HG03520 (cell line): ENCODE measurements at regions not wholly inside any gene's neighbourhood (a gene's known extent, or its start where the extent isn't known, plus 50 kb on each side); places are given as distances from the start of the nearest gene placed in this dataset.
A peak's percentile ranks its signal among the peaks of the same experiment; 100 is the strongest.
"Not testable (repeated sequence)": the region's sequence is repeated elsewhere in the genome, so short reads cannot be mapped to it uniquely, and the experiment has no call there.

Source experiments
- ATAC-seq: cut with Tn5 transposase; IDR thresholded peaks from one replicate; pipeline ENCODE4 v1.9.1; 2021; ENCODE audit warnings: mild to moderate bottlenecking, moderate library complexity; ENCODE audit not compliant: unreplicated experiment

DNA sequence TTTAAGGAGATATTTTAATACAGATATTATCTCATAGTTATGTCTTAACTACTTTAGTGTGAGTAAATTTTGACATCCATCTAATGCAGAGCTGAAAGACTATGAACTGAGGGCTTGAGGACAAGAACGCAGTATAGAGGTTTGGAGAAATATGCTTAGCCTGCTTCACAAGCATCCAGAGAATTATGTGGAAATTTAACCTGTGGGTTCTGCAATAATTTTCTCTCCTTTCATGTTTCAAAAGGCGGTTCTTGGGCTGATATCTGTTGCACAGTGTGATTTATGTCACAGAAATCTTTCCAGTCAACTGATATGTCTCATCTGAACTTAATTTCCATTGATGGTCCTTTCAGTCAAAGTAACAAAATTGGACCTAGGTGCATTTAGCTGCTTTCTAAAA, 371.9 kb upstream of the VRK2 start:
- no peak for ATAC-seq

DNA sequence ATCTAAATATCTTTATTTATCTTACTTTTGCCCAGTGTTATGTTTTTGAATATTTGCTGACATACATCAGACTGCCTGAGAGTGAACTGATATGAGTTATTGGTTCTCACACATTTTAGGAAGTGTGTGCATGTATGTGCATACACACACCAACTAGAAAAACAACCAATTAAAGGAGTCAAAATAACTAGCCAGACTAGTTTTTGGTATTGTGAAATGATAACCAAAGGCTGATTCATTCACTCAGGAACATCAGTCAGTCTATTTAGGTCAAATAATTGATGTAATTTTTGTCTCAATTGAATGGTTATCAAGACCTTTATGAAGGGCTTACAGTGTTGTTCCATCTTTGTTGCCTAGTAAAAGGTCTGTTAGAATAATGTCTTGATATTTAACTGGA, 369.3 kb upstream of the VRK2 start:
- ATAC-seq: no peak

DNA sequence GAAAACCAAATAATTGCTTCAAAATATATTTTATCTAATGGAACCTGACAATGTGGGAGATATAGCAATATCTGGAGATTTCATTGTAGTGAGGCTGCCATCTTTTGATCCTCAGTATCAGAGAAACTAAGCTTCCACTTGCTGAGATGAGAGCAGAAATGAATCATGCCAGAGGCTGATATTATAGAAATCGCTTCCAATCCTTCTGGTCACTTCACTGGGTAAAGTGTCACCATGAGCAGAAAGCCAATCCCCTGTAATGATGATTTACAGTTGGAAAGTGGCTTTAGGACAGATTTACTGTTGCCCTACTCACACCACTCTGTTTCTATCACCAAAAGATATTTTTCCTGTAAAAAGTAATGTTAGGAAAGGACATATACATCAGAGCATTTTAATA, 365.0 kb upstream of the VRK2 start:
- no peak for ATAC-seq

DNA sequence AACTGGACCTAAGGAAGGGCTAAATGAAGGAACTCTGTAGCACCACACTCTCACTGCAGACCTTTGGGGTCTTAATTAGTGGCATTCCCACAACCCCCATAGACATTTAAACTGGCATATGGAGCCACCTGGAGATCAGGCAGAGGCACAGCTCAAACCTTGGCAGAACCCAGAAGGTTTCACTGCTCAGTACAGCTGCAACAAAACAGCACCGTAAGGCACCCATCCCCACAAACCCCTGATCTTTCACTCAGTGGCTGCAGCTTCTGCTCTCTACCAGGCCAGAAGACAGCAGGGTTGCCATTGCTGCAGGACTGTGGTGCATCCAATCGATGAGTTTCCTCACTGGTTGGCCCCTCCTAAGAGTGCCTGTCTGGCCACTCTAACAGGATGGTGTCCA, 361.6 kb upstream of the VRK2 start:
- ATAC-seq: no peak

DNA sequence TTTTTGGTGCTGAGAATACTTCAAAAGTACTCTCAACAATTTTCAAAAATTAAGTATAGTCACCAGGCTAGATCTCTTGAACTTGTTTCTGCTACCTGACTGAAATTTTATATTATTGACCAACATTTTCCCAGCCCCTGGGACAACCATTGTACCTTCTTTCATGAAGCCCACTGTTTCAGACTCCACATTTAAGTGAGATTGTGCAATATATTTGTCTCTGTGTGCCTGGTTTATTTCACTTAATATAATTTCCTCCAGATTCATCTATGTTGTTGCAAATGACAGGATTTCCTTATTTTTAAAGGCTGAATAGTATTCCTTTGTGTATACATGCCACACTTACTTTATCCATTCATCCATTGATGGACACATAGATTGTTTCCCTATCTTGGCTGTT, 354.2 kb upstream of the VRK2 start:
- ATAC-seq: no peak

DNA sequence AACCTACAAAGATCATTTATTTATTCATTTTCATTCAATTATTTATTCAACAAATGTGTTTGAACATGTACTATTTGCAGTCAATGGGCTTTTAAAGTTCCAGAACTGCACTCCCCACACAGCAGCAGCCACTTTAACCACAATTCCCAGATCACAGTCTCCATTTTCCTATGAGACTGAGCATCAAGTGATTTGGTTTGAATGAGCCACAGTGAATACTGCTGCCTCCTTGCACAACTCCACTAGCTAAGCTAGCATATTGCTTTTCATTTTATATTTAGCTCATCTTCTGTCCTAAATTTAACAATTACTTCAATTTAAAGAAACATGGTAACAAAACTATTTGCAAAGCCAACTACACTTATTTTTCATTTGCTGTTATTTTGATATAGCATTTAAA, 353.4 kb upstream of the VRK2 start:
- no peak for ATAC-seq

DNA sequence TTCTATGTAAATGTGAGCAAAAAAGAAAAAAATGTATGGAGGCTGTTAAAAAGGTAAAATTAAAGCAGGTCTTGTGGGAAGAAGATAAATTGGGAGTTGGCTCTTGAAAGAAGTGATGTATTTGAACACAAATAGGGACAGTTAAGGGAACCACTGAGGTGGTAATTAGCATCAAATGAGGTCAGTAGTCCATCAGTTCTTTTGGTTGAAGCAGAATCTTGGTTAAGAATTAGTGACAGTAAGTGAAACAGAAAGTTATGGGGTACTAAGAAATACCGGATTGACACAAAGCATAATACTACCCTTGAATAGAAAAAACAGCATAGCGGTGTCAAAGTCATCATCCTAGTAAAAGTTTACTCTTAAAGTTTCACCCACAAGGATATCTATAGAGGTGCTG, 352.6 kb upstream of the VRK2 start:
- no peak for ATAC-seq

DNA sequence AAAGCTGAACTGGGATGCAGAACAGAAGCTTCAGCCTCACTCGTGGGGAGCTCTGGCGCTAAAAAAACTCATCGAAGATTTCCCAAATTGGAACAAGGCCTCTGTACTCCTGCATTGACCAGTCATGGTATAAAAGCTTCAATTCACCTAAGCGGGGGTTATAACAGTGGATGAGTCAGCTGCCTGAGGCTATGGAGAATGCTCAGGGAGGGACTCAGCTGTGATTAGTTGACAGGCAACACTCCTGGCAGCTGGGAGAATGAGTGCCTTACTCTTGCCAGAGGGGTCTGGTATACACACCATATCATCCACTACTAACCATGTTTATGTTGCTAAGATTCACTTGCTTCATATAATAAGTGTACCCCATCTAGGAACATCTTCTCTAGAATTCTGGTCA, 350.6 kb upstream of the VRK2 start:
- ATAC-seq: no peak

DNA sequence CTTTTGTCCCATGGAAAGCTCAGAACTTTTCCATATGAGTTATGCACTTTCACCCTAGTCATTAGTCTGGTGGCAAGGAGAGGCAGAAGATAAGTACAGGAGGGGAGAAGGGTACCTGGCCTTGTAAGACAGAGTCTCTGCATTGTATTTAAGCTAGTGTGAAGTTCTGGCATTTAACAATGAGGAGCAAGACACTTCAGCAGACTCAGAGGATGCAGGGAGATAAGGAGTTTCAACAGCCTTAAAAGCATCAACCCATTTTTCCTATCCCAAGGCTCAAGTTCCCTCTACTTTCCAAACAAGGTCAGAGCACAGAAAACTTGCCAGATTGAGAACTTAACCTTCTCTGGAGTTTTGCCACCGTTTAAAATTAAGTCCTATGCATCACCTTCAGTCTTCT, 348.2 kb upstream of the VRK2 start:
- no peak for ATAC-seq

DNA sequence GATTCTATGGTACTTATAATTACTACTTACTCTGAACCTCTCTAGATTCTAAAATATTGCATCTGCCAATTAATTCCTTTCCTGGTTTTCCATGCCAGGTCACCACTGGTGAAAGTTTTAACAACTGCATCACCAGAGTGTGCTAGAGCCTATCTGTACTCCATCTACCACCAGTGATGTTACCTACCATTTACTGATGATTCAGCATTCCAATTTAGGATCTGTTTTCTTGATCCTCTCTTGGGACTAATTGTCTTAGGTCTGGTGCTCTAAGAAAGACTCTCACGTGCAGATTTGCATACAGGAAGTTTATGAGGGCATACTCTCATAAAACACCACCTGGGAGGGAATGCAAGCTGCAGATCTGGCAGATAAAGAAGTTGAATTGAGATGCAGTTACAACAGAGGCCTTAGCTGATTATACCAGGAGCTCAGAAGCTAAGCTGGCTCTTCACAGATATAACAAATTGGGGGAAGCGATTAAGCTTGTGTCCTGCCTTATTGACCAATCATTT, 347.6 kb upstream of the VRK2 start:
- ATAC-seq: no peak

DNA sequence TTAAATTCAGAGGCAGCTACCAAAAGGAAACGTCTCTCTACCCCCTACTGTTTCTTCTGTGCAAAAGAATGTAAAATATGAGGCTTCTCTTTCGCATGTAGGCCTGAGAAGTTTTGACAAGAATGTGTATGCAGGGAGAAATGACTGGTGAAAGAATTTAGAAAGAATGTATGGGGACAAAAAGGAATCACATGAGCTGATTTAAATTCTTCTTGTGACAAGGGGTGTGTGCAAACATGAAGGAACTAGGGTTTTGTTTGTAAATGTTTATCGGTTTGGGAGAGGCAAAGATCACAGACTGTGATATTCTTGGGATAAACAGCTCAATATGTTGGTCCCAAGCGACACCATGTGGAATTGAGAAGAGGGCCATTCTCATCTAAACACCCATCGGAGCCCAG, 345.2 kb upstream of the VRK2 start:
- ATAC-seq: no peak

DNA sequence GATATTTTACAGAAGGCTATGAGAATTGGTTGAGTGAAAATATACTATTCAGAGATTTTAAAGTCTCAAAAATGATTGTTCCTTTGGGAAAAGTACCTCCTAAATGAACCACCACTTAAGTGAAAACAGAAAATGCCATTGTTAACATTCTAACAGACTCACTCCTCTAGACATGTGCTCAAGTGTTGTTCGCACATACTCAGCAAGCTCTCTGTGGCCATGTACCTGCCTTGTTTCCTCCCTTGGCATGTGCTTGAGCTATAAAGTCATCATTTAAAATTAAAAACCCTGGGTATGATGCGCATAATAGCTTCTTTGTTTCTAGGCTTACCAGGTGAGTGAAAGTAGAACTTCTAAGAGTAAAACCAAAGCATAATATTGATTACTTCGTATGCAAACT, 343.2 kb upstream of the VRK2 start:
- ATAC-seq: no peak

DNA sequence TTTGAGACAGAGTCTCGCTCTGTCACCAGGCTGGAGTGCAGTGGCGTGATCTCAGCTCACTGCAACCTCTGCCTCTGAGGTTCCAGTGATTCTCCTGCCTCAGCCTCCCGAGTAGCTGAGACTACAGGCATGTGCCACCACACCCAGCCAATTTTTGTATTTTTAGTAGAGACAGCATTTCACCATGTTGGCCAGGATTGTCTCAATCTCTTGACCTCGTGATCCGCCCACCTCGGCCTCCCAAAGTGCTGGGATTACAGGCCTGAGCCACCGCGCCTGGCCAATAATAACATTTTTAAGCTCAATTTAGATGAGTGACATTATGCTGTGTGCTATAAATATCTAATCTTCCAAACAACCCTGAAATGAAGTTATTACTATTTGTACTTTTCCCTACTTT, 338.8 kb upstream of the VRK2 start:
- not testable (repeated sequence) for ATAC-seq

DNA sequence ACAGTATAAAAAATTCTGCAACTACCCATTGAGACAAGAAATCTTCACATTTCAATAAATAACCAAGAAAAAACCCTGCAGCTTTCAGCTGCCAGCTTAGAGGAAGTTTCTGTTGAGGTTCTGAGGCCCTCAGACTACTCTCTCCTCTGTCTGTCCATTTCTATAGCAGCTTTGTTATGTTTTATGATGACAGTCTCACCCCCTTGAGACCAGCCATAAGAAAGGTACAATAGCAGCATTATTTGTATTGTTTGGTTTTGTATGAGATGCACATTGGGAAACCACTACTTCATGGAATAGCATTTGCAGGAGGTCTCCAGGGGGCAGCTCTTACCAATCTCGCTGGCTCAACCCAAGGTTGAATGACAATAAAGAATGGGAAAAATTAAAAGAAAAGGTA, 334.6 kb upstream of the VRK2 start:
- no peak for ATAC-seq

DNA sequence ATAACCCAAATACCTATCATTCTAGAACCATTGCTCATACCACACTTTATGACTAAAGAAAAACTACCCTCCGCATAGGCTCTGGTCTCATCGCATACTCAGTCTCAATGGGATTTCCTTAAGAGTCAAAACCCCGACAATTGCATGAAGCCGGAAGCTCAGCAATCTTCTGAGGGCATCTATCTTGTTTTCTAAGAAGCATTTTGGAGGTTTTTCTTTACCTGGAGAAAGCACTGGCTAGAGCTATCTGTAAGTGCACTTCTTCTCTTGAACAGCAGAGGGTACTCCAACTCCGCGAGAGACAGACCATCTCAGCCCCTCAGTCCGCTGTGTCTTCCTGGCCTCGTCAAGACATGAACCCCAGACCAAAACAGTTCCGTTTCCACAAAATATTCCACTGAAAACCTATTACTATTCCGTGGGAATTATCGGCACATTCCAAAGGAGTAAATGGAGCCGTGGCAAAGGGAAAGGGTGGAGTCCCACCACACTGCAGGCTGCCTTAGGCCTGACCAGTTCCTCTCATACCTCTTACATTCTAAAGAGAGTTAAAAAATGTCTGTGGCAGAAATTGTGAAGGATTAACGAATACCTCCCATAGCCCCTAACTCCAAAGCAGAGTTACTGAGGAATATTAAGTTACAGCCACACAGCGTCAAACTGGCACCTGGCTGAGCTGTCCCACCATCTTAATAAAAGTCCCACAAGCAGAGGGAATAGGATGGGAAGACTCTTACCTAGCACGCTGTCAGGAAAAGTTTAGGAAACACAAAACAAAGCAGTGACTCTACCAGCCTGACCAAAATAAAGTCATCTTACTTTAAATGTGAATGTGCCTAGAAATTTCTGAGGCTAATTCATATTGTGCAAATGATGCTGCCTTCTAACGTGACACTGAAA, 325.6 kb upstream of the VRK2 start:
- peak; percentile 99 for ATAC-seq

DNA sequence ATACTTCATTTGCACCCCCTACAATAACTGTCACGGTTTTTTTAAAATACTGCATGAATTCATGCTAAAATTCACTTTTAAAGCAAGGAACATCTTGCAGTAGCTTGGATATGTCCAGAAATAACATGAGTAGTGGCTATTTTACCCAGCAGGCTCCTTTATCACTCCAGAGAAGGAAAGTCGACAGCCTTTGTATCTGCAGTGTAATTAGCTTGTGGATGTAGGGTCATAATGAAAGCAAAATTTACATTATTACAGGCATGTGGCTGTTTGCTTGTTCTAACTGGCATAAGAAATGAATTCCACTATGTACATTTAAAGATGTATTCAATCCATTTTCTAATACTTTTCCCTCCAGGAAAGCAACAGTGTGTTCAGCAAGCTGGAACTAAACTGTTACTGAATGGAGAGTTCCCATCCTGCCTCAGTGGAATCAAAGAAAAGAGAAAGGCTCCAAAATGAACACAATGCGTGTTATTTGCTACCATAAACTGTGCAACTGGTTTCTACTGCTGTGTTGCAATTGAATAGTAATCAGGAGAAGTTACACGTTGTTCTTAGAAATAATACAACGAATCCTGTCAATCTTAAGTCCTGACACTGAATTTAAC, 321.2 kb upstream of the VRK2 start:
- ATAC-seq: no peak

DNA sequence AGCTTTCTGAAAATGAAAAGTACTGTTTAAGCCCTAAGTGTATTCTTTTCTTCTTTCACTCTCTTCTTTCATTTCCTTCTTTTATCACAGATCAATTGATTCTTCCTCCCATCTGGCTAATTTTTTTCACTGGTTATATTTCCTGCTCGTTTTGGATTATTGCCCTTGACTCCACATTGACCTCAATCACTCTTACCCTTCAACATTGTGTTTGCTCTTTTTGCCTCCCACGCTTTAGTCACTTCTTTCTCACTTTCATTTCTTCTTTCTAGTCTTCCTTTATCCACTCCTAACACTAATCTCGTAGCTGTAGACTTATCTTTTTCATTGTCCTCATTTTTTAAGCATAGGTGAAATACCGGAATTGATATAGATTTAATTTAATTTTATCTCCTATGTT, 320.3 kb upstream of the VRK2 start:
- peak; percentile 63 for ATAC-seq

DNA sequence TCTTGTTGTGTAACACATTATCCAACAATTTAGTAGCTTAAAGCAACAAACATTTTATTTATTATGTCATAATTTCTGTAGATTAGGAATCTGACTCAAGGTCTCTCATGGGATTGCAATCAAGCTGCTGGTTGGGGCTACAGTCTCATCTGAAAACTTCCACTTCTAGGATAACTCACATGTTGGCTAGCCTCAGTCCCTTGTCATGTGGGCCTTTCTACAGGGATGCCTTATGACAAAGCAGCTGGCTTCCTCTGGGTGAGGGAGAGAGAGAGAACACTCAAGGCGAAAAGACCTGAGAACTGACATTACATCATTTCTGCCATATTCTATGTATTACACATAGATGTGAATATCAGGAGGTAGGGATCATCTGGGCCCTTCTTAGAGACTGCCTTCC, 317.9 kb upstream of the VRK2 start:
- no peak for ATAC-seq

DNA sequence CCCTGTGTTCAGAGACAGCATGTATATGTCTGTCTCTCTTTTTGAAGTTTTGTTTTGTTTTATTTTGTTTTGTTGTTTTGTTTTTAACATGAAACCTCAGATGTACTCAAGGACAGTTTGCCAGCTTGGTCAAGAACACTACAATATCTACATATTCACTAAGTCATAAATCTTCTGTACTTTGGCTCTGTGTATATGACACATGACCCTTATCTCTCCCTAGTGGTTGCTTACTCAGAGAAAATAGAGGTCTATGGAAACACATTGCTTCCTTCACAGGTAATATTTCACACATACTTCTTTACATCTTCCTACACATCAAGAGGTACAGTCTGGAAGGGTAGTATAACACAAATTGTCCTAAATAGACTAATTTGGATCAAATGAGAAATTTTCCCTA, 312.6 kb upstream of the VRK2 start:
- ATAC-seq: no peak

DNA sequence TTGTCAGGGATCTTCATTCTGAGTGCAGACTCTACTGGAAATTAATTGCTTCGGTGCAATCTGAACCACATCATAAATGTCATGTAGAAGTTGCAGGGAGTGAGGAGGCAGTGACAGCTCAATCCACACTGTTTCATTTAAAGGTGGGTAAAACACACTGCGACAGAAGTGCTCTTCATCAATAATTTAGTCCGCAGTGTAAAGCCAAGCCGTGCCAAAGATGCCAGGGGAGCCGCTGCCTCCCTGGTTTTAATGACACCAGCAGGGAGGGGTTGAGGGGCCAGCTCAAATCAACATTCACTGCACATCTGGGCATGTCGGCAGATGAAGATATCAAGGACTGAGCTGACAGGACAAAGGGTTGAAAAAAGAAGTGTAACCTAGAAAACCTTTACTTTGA, 305.7 kb upstream of the VRK2 start:
- ATAC-seq: no peak

DNA sequence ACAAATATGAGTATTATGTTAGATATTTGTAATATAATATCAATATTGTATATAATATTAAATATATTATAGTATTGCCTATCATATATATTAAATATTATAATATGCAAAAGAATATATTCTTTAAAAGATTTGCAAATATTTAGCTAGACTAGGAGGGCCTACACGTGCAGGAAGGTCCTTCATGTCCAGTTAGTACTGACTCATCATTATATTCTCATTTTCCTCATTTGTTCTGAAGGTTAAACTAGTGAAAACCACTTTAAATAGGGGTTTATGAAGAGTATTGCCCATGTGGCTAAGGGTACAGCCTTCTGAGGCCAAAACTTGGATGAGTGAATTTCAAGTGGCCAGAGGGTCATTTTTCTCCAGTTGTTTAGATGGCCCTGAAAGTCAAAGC, 293.0 kb upstream of the VRK2 start:
- no peak for ATAC-seq

DNA sequence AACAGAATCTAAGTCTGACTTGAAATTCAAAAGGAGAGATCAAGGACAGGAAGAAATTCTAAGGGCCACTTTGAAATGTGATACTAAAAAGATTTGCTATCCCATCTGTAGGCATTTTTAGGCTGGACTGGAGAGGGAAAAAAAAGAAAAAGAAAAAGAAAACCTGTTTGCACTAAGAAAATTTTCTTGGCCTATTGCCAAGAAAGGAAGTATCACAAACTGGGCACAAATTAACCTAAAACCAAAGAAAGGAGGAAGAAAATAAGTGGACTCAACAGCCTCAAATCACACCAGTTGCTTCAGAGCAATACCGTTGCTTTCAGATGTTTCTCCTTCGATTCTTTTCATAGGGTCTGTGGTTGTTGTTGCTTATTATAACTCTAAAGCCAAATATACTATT, 287.9 kb upstream of the VRK2 start:
- no peak for ATAC-seq

DNA sequence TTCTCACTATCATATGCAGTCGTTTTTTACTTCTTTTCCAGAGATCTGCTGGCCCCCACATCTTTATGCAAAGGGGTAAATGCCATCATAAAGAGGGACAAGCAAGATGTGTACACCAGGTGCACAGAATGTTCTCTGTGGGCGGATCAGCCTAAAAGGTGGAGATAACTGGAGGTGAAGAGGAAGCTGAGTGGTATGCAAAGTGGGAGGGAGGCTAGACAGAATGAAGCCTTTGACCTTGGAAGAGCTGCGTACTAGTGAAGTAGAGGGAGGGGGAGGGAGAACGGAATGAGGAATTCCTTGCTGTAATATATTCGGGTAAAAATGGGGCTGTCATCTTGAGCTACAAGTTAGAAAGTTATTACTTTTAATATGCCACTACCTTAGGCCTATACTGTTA, 287.5 kb upstream of the VRK2 start:
- ATAC-seq: no peak
